GM10266 (cell line): ENCODE measurements at regions not wholly inside any gene's neighbourhood (a gene's known extent, or its start where the extent isn't known, plus 50 kb on each side); places are given as distances from the start of the nearest gene placed in this dataset.
A peak's percentile ranks its signal among the peaks of the same experiment; 100 is the strongest.

Experiments used
- DNase-seq: peaks from one replicate; pipeline ENCODE4 v3.0.0; 2012; ENCODE audit errors: extremely low spot score
- CTCF ChIP-seq: IDR thresholded peaks from 2 replicates; pipeline ENCODE4 v1.5.1; 2012; ENCODE audit warnings: mild to moderate bottlenecking, low read depth; ENCODE audit not compliant: control insufficient read depth, insufficient read depth; ENCODE audit errors: missing control alignments

GRCh38 chr13:97786510-97786909 is 167.0 kb upstream of the IPO5 start:
- TF ChIP-seq CTCF, result no peak
- no peak for DNase-seq

GRCh38 chr13:97797553-97797952 is 155.9 kb upstream of the IPO5 start:
- DNase-seq, result no peak
- TF ChIP-seq CTCF, result no peak

- no peak for DNase-seq
- TF ChIP-seq CTCF, result no peak
These were observed 155.2 kb upstream of the IPO5 start for GRCh38 chr13:97798171-97798821.

- no peak for TF ChIP-seq CTCF
- no peak for DNase-seq
These were observed 154.6 kb upstream of the IPO5 start for GRCh38 chr13:97798836-97799235.

GRCh38 chr13:97802213-97802612 is 151.3 kb upstream of the IPO5 start:
- DNase-seq, result no peak
- TF ChIP-seq CTCF, result no peak

- no peak for DNase-seq
- TF ChIP-seq CTCF, result no peak
These were observed 143.9 kb upstream of the IPO5 start for GRCh38 chr13:97809576-97809975.

DNA sequence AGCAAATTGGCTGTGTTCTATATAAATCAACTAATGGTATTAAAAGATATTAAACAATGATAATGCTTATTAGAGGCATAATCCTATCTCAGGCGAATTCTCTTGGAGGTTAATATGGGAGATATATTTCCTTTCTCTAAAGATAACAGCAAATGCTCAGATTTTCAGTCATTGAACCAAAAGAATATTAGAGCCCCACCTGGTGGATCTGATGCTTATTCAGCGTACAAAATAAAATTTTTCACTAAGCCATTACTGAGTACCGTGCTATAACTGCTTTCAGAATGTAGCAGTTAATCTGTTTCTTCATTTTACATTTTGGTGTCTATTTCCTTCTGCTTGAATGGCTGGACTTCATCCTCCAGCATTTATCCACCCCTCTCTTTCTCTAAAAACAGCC is 143.3 kb upstream of the IPO5 start:
- TF ChIP-seq CTCF, result peak; percentile 16
- DNase-seq, result no peak
